MCF 10A (cell line): ENCODE measurements at regions not wholly inside any gene's neighbourhood (a gene's known extent, or its start where the extent isn't known, plus 50 kb on each side); places are given as distances from the start of the nearest gene placed in this dataset.

Experiments used
- BruUV-seq: library from RNA; stranded (reverse); fragments of 400-500 nt; replicated peaks from 2 replicates; lab custom pipeline; 2021; lab: Mats Ljungman, UMichigan
- CTCF ChIA-PET: fragments of 300-600 bp; sonication (Branson Sonifier 250); formaldehyde crosslinking; extraction: SDS; loops from one replicate; lab custom pipeline; 2021; ENCODE audit warnings: antibody characterized with exemption, inconsistent platforms; lab: Yijun Ruan, JAX
- POLR2A ChIA-PET: fragments of 300-600, 350-650 bp; sonication (Branson Sonifier 250); formaldehyde crosslinking; extraction: SDS; loops from one replicate; lab custom pipeline; 2020; ENCODE audit warnings: antibody characterized with exemption, inconsistent platforms; lab: Yijun Ruan, JAX
- DNase-seq: peaks from one replicate; pipeline ENCODE4 v3.0.0-alpha.2; 2018; ENCODE audit not compliant: unreplicated experiment
- H3K27ac Mint-ChIP-seq: one replicate; pipeline ENCODE4 v1.8.0; 2022; ENCODE audit warnings: mild to moderate bottlenecking, low read depth, mixed read lengths; ENCODE audit not compliant: unreplicated experiment
- H3K27me3 Mint-ChIP-seq: one replicate; pipeline ENCODE4 v1.8.0; 2022; ENCODE audit warnings: mixed read lengths; ENCODE audit not compliant: insufficient read depth, unreplicated experiment
- H3K36me3 Mint-ChIP-seq: one replicate; pipeline ENCODE4 v1.8.0; 2022; ENCODE audit warnings: mild to moderate bottlenecking, moderate library complexity, mixed read lengths; ENCODE audit not compliant: insufficient read depth, unreplicated experiment
- H3K4me1 Mint-ChIP-seq: one replicate; pipeline ENCODE4 v1.8.0; 2022; ENCODE audit warnings: mixed read lengths; ENCODE audit not compliant: insufficient read depth, unreplicated experiment
- H3K4me3 Mint-ChIP-seq: one replicate; pipeline ENCODE4 v1.8.0; 2022; ENCODE audit warnings: mild to moderate bottlenecking, moderate library complexity, mixed read lengths; ENCODE audit not compliant: unreplicated experiment
- H3K9me3 Mint-ChIP-seq: one replicate; pipeline ENCODE4 v1.8.0; 2022; ENCODE audit warnings: mixed read lengths; ENCODE audit not compliant: unreplicated experiment
- CTCF ChIP-seq: fragments of 200-600 bp; IDR thresholded peaks from one replicate; pipeline ENCODE4 v1.8.0; 2022; ENCODE audit warnings: antibody characterized with exemption, mild to moderate bottlenecking; ENCODE audit not compliant: unreplicated experiment
- intact Hi-C: fragments of 100-400 bp; cut with micrococcal nuclease; formaldehyde crosslinking; loops from 2 replicates; pipeline ENCODE4 v1.14.1; 2022

GRCh38 chr10:33706191-33706590 lies 371.7 kb upstream of the NRP1 start:
- ChIA-PET CTCF (no interaction called here), POLR2A (no interaction called here)
- H3K4me1 Mint-ChIP-seq, result peaks cover 47% of the 10 kb centered on the region
- intact Hi-C loops, result loop anchor here (5.0 kb wide), 1 partner anchor 374 kb away; the partner anchor contains the start of gene NRP1
- H3K4me3 Mint-ChIP-seq, result no peak overlapping the region
- TF ChIP-seq CTCF, result no peak
- no peaks in the 10 kb centered on the region for H3K27me3 Mint-ChIP-seq
- no TSS peak for BruUV-seq
- no peaks in the 10 kb centered on the region for H3K9me3 Mint-ChIP-seq
- H3K36me3 Mint-ChIP-seq, result no peaks in the 10 kb centered on the region
- H3K27ac Mint-ChIP-seq, result peak overlapping the region; percentile 59
- peak; percentile 98 for DNase-seq

- intact Hi-C loops, result no loop called here
- Mint-ChIP-seq H3K36me3 (no peaks in the 10 kb centered on the region), H3K27ac (peak overlapping the region; percentile 89), H3K4me3 (peak overlapping the region; percentile 6), H3K9me3 (no peaks in the 10 kb centered on the region), H3K4me1 (peaks cover 47% of the 10 kb centered on the region), H3K27me3 (no peaks in the 10 kb centered on the region)
- DNase-seq, result peak; percentile 39
- no peak for TF ChIP-seq CTCF
- POLR2A ChIA-PET, result interaction anchor here (0.6 kb wide), 1 partner anchor 34 kb away, joined by 3 read pairs; no protein-coding TSS in a partner anchor
- CTCF ChIA-PET, result interaction anchor here (0.6 kb wide), 1 partner anchor 691 kb away, joined by 3 read pairs; no protein-coding TSS in a partner anchor
- BruUV-seq, result TSS peak; percentile 76
These were observed 369.9 kb upstream of the NRP1 start for GRCh38 chr10:33704214-33704830.

- BruUV-seq, result no TSS peak
- TF ChIP-seq CTCF, result no peak
- H3K9me3 Mint-ChIP-seq, result no peaks in the 10 kb centered on the region
- H3K4me1 Mint-ChIP-seq, result peaks cover 47% of the 10 kb centered on the region
- peak; percentile 93 for DNase-seq
- no peaks in the 10 kb centered on the region for H3K27me3 Mint-ChIP-seq
- CTCF ChIA-PET, result interaction anchor here (0.6 kb wide), 1 partner anchor 692 kb away, joined by 3 read pairs; no protein-coding TSS in a partner anchor
- H3K4me3 Mint-ChIP-seq, result no peak overlapping the region
- intact Hi-C loops, result no loop called here
- no peaks in the 10 kb centered on the region for H3K36me3 Mint-ChIP-seq
- POLR2A ChIA-PET, result interaction anchor here (0.6 kb wide), 1 partner anchor 35 kb away, joined by 3 read pairs; no protein-coding TSS in a partner anchor
- H3K27ac Mint-ChIP-seq, result peak overlapping the region; percentile 89
These were observed 369.2 kb upstream of the NRP1 start for GRCh38 chr10:33703501-33704213.

- ChIA-PET POLR2A (interaction anchor here (0.6 to 0.7 kb wide), 2 partner anchors 51 to 545 kb away, joined by 3 read pairs; no protein-coding TSS in a partner anchor), CTCF (interaction anchor here (0.6 kb wide), 1 partner anchor 1113 kb away, joined by 4 read pairs; no protein-coding TSS in a partner anchor)
- TF ChIP-seq CTCF, result no peak
- Mint-ChIP-seq H3K9me3 (peaks cover 22% of the 10 kb centered on the region), H3K27me3 (no peaks in the 10 kb centered on the region), H3K4me1 (peaks cover 5% of the 10 kb centered on the region), H3K4me3 (no peak overlapping the region), H3K36me3 (no peaks in the 10 kb centered on the region), H3K27ac (no peak overlapping the region)
- DNase-seq, result no peak
- intact Hi-C loops, result no loop called here
- BruUV-seq, result no TSS peak
These were observed 363.6 kb upstream of the NRP1 start for GRCh38 chr10:33698033-33698432.
